ENCODE measurements at regions not wholly inside any gene's neighbourhood (a gene's known extent, or its start where the extent isn't known, plus 50 kb on each side); places are given as distances from the start of the nearest gene placed in this dataset.
"Not testable (repeated sequence)": the region's sequence is repeated elsewhere in the genome, so short reads cannot be mapped to it uniquely, and the experiment has no call there.

- DNase-seq (ENCODE audit: low read depth in 2 of 2), result no peak
These were observed 938.0 kb downstream of the GALC start for GRCh38 chr14:87055007-87055406.

GRCh38 chr14:87052646-87053225 lies 940.2 kb downstream of the GALC start:
- DNase-seq (ENCODE audit: low read depth in 2 of 2), result no peak

GRCh38 chr14:87050421-87050820 lies 942.6 kb downstream of the GALC start:
- DNase-seq (ENCODE audit: low read depth in 2 of 2), result no peak

GRCh38 chr14:87049950-87050349 lies 943.0 kb downstream of the GALC start:
- DNase-seq (ENCODE audit: low read depth in 2 of 2), result no peak

GRCh38 chr14:87046960-87047359 lies 946.0 kb downstream of the GALC start:
- no peak for DNase-seq (ENCODE audit: low read depth in 2 of 2)

GRCh38 chr14:87045956-87046355 lies 947.0 kb downstream of the GALC start:
- DNase-seq (ENCODE audit: low read depth in 2 of 2), result no peak

- DNase-seq (ENCODE audit: low read depth in 2 of 2), result no peak
These were observed 947.7 kb downstream of the GALC start for GRCh38 chr14:87045246-87045645.

- DNase-seq (ENCODE audit: low read depth in 2 of 2), result no peak
These were observed 948.2 kb downstream of the GALC start for GRCh38 chr14:87044807-87045206.

GRCh38 chr14:87043667-87044200 lies 949.2 kb downstream of the GALC start:
- DNase-seq (ENCODE audit: low read depth in 2 of 2), result no peak

GRCh38 chr14:87042354-87042753 lies 950.6 kb downstream of the GALC start:
- no peak for DNase-seq (ENCODE audit: low read depth in 2 of 2)

GRCh38 chr14:87041290-87042020 lies 951.5 kb downstream of the GALC start:
- DNase-seq (ENCODE audit: low read depth in 2 of 2), result no peak

GRCh38 chr14:87034680-87035079 lies 958.3 kb downstream of the GALC start:
- DNase-seq (ENCODE audit: low read depth in 2 of 2), result no peak

- DNase-seq (ENCODE audit: low read depth in 2 of 2), result no peak
These were observed 962.8 kb downstream of the GALC start for GRCh38 chr14:87030197-87030596.

- not testable (repeated sequence) for DNase-seq (ENCODE audit: low read depth in 2 of 2)
These were observed 972.9 kb downstream of the GALC start for GRCh38 chr14:87020106-87020505.

GRCh38 chr14:87018294-87018693 lies 974.7 kb downstream of the GALC start:
- DNase-seq (ENCODE audit: low read depth in 2 of 2), result no peak

GRCh38 chr14:87017335-87017734 lies 975.6 kb downstream of the GALC start:
- no peak for DNase-seq (ENCODE audit: low read depth in 2 of 2)

- no peak for DNase-seq (ENCODE audit: low read depth in 2 of 2)
These were observed 978.1 kb downstream of the GALC start for GRCh38 chr14:87014856-87015255.

GRCh38 chr14:87013583-87013982 lies 979.4 kb downstream of the GALC start:
- no peak for DNase-seq (ENCODE audit: low read depth in 2 of 2)

- no peak for DNase-seq (ENCODE audit: low read depth in 2 of 2)
These were observed 984.0 kb downstream of the GALC start for GRCh38 chr14:87008965-87009364.

- DNase-seq (ENCODE audit: low read depth in 2 of 2), result no peak
These were observed 987.7 kb downstream of the GALC start for GRCh38 chr14:87005280-87005679.

- DNase-seq (ENCODE audit: low read depth in 2 of 2), result no peak
These were observed 990.2 kb downstream of the GALC start for GRCh38 chr14:87002776-87003175.

- DNase-seq (ENCODE audit: low read depth in 2 of 2), result no peak
These were observed 991.6 kb downstream of the GALC start for GRCh38 chr14:87001333-87001732.

- no peak for DNase-seq (ENCODE audit: low read depth in 2 of 2)
These were observed 992.9 kb downstream of the GALC start for GRCh38 chr14:87000081-87000480.
